H1 (cell line): ENCODE measurements at regions not wholly inside any gene's neighbourhood (a gene's known extent, or its start where the extent isn't known, plus 50 kb on each side); places are given as distances from the start of the nearest gene placed in this dataset.

Source experiments
- CTCF ChIA-PET: fragments of 300-600 bp; sonication (Branson Sonifier 250); formaldehyde crosslinking; loops from one replicate; lab custom pipeline; 2021; ENCODE audit not compliant: partially characterized antibody; lab: Charles Lee
- POLR2A ChIA-PET: fragments of 300-600 bp; sonication (Branson Sonifier 250); formaldehyde crosslinking; loops from one replicate; lab custom pipeline; 2021; ENCODE audit warnings: inconsistent platforms; ENCODE audit not compliant: partially characterized antibody; lab: Charles Lee
- DNase-seq, 2 experiments: peaks; one replicate each; pipeline versions ENCODE4 v3.0.0 to v3.0.0-alpha.2; 2010 to 2022; ENCODE audit warnings: low spot score in 2 of 2, low read depth in 1 of 2, mixed read lengths in 1 of 2
- FAIRE-seq: peaks from 2 replicates; lab custom pipeline; 2011; peaks lifted over from hg19 to GRCh38; lab: Jason Lieb, UNC
- H2AFZ ChIP-seq: 2 replicates; pipeline ENCODE4 v1.8.1; 2012; ENCODE audit warnings: low read length, inconsistent platforms
- H2AK5ac ChIP-seq: 2 replicates; pipeline ENCODE4 v1.6.1; 2013; ENCODE audit warnings: low read depth, low read length
- H2BK120ac ChIP-seq: replicated peaks from 2 replicates; pipeline ENCODE3; 2013; ENCODE audit warnings: low read depth, low read length, inconsistent platforms
- H2BK12ac ChIP-seq: 2 replicates; pipeline ENCODE4 v1.6.1; 2013; ENCODE audit warnings: low read depth, low read length
- H2BK15ac ChIP-seq: 2 replicates; pipeline ENCODE4 v1.6.1; 2013; ENCODE audit warnings: low read length
- H2BK20ac ChIP-seq: 2 replicates; pipeline ENCODE4 v1.6.1; 2013; ENCODE audit warnings: low read length
- H2BK5ac ChIP-seq: 2 replicates; pipeline ENCODE4 v1.6.1; 2013; ENCODE audit warnings: low read depth, low read length
- H3K14ac ChIP-seq: 2 replicates; pipeline ENCODE4 v1.6.1; 2013; ENCODE audit warnings: inconsistent platforms; ENCODE audit not compliant: insufficient read length
- H3K18ac ChIP-seq: 2 replicates; pipeline ENCODE4 v1.6.1; 2013; ENCODE audit warnings: low read length; ENCODE audit errors: extremely low read depth
- H3K23ac ChIP-seq: 2 replicates; pipeline ENCODE4 v1.6.1; 2013; ENCODE audit warnings: inconsistent platforms; ENCODE audit not compliant: insufficient read length
- H3K23me2 ChIP-seq: 2 replicates; pipeline ENCODE4 v1.6.1; 2013; ENCODE audit warnings: low read depth, low read length
- H3K27ac ChIP-seq: 2 replicates; pipeline ENCODE4 v1.6.1; 2011; ENCODE audit warnings: low read depth, low read length, inconsistent platforms
- H3K27me3 ChIP-seq, 4 experiments: replicated peaks in 1 of 4; 1 replicate in 1 of 4; 2 replicates in 3 of 4; pipeline versions ENCODE4 v1.6.1 to v1.8.1; 2011 to 2013; ENCODE audit warnings: low read length in 3 of 4, mild to moderate bottlenecking in 3 of 4, inconsistent platforms in 2 of 4, mixed read lengths in 2 of 4, moderate library complexity in 1 of 4; ENCODE audit not compliant: control insufficient read depth in 3 of 4, insufficient read depth in 3 of 4; ENCODE audit errors: extremely low read depth in 1 of 4
- H3K36me3 ChIP-seq, 4 experiments: 2 replicates each; pipeline versions ENCODE4 v1.6.1 to v1.8.1; 2011 to 2013; ENCODE audit warnings: mild to moderate bottlenecking in 4 of 4, low read length in 3 of 4, moderate library complexity in 2 of 4, control low read depth in 1 of 4, inconsistent platforms in 1 of 4; ENCODE audit not compliant: insufficient read depth in 4 of 4, control insufficient read depth in 2 of 4
- H3K4ac ChIP-seq: replicated peaks from 2 replicates; pipeline ENCODE3; 2013; ENCODE audit warnings: low read length, low read depth, mixed read lengths, inconsistent platforms; ENCODE audit not compliant: insufficient read length
- H3K4me1 ChIP-seq, 4 experiments: replicated peaks in 1 of 4; 1 replicate in 1 of 4; 2 replicates in 3 of 4; pipeline versions ENCODE4 v1.6.1 to v1.8.1; 2011 to 2013; ENCODE audit warnings: low read length in 3 of 4, inconsistent platforms in 2 of 4, mixed read lengths in 1 of 4; ENCODE audit not compliant: insufficient read depth in 4 of 4, control insufficient read depth in 3 of 4
- H3K4me2 ChIP-seq, 2 experiments: 2 replicates each; pipeline versions ENCODE4 v1.6.1 to v1.8.1; 2011 to 2013; ENCODE audit warnings: low read depth in 2 of 2, low read length in 2 of 2, control low read depth in 1 of 2, inconsistent platforms in 1 of 2, mild to moderate bottlenecking in 1 of 2; ENCODE audit not compliant: insufficient read depth in 1 of 2
- H3K4me3 ChIP-seq, 4 experiments: fragments of 200-600, 300-600 bp in 1 of 4; sonication (generic), shearing (Covaris generic), sonication (Bioruptor Twin) in 1 of 4; 2 replicates each; pipeline versions ENCODE4 v1.5.1 to v1.8.1; 2011 to 2016; ENCODE audit warnings: low read length in 4 of 4, low read depth in 3 of 4, control low read depth in 2 of 4, inconsistent platforms in 2 of 4, mild to moderate bottlenecking in 2 of 4, mixed read lengths in 1 of 4, moderate library complexity in 1 of 4; ENCODE audit not compliant: insufficient read depth in 2 of 4; ENCODE audit errors: extremely low read depth in 1 of 4
- H3K56ac ChIP-seq: replicated peaks from 2 replicates; pipeline ENCODE3; 2013; ENCODE audit warnings: low read depth, mild to moderate bottlenecking, mixed read lengths, low read length, inconsistent platforms; ENCODE audit not compliant: insufficient read length
- H3K79me1 ChIP-seq: 2 replicates; pipeline ENCODE4 v1.6.1; 2013; ENCODE audit warnings: low read depth, low read length, control low read depth
- H3K79me2 ChIP-seq, 2 experiments: 2 replicates each; pipeline versions ENCODE4 v1.6.1 to v1.8.1; 2012 to 2013; ENCODE audit warnings: low read length in 2 of 2, mild to moderate bottlenecking in 2 of 2, inconsistent platforms in 1 of 2; ENCODE audit not compliant: insufficient read depth in 2 of 2, control insufficient read depth in 1 of 2
- H3K9ac ChIP-seq, 4 experiments: replicated peaks in 1 of 4; 1 replicate in 1 of 4; 2 replicates in 3 of 4; pipeline versions ENCODE4 v1.6.1 to v1.8.1; 2011 to 2013; ENCODE audit warnings: low read depth in 3 of 4, low read length in 3 of 4, control low read depth in 2 of 4, mild to moderate bottlenecking in 2 of 4, moderate library complexity in 2 of 4, inconsistent platforms in 1 of 4; ENCODE audit errors: extremely low read depth in 1 of 4
- H3K9me3 ChIP-seq, 2 experiments: 2 replicates each; pipeline versions ENCODE4 v1.6.1 to v1.8.1; 2012 to 2013; ENCODE audit warnings: mild to moderate bottlenecking in 2 of 2, moderate library complexity in 2 of 2, control low read depth in 1 of 2, inconsistent platforms in 1 of 2, low read depth in 1 of 2, low read length in 1 of 2, mixed read lengths in 1 of 2; ENCODE audit not compliant: insufficient read depth in 2 of 2
- H4K20me1 ChIP-seq, 2 experiments: replicated peaks in 1 of 2; 2 replicates each; pipeline versions ENCODE3 to v1.8.1; 2011 to 2013; ENCODE audit warnings: inconsistent platforms in 2 of 2, low read length in 2 of 2, mild to moderate bottlenecking in 1 of 2; ENCODE audit not compliant: insufficient read depth in 2 of 2, control insufficient read depth in 1 of 2
- H4K5ac ChIP-seq: 2 replicates; pipeline ENCODE4 v1.6.1; 2013; ENCODE audit warnings: low read length, low read depth, mixed read lengths, inconsistent platforms; ENCODE audit not compliant: insufficient read length
- H4K8ac ChIP-seq: 2 replicates; pipeline ENCODE4 v1.8.0; 2013; ENCODE audit warnings: mild to moderate bottlenecking, moderate library complexity, low read length, inconsistent platforms; ENCODE audit not compliant: insufficient read depth; ENCODE audit errors: extremely low read depth
- H4K91ac ChIP-seq: replicated peaks from 2 replicates; pipeline ENCODE3; 2013; ENCODE audit warnings: low read length, mixed read lengths, inconsistent platforms; ENCODE audit not compliant: insufficient read length
- MAFK ChIP-seq: IDR thresholded peaks from 2 replicates; pipeline ENCODE4 v1.6.1; 2012; ENCODE audit warnings: low read depth, mild to moderate bottlenecking, improper control_type of control experiment, low read length

DNA sequence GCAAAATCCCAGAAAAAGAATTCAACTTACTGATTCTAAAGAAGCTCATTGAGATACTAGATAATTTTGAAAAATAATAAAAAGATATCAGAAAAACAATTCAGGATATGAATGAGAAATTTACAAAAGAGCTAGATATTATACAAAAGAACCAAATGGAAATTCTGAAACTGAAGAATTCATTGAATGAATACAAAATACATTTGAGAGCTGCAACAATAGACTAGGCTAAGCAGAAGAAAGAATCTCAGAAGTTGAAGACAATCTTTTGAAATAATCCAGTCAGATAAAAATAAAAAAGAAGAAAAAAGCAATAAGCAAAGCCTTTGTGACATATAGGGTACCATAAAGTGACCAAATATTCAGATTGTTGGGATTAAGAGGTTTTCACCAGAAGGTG lies 206.0 kb downstream of the CD109 start:
- H3K14ac ChIP-seq, result no peak overlapping the region
- H3K79me2 ChIP-seq, result no peaks in the 10 kb centered on the region
- no peak overlapping the region for H2BK5ac ChIP-seq
- H4K20me1 ChIP-seq, result no peaks in the 10 kb centered on the region
- DNase-seq, result no peak
- no peak overlapping the region for H2BK12ac ChIP-seq
- H2AK5ac ChIP-seq, result no peak overlapping the region
- ChIA-PET POLR2A (no interaction called here), CTCF (no interaction called here)
- no peak overlapping the region for H3K18ac ChIP-seq
- no peaks in the 10 kb centered on the region for H3K23me2 ChIP-seq
- no peak overlapping the region for H3K4ac ChIP-seq
- H3K27ac ChIP-seq, result no peak overlapping the region
- H3K9me3 ChIP-seq, result peaks cover 3 to 8% of the 10 kb centered on the region in 2 experiments; a peak in 3 of 4 replicates
- H3K9ac ChIP-seq, result no peak overlapping the region
- no peak overlapping the region for H2BK15ac ChIP-seq
- no peaks in the 10 kb centered on the region for H3K4me1 ChIP-seq
- H3K56ac ChIP-seq, result no peak overlapping the region
- FAIRE-seq, result no peak
- no peak for TF ChIP-seq MAFK
- TF ChIP-seq, all 59 proteins: peak for 0
- Histone ChIP-seq H3K79me1 (no peaks in the 10 kb centered on the region), H3K4me2 (no peak overlapping the region), H2BK120ac (no peak overlapping the region), H4K8ac (no peak overlapping the region), H3K27me3 (no peaks in the 10 kb centered on the region), H4K5ac (no peak overlapping the region), H2BK20ac (no peak overlapping the region), H3K23ac (no peak overlapping the region), H4K91ac (no peak overlapping the region), H3K36me3 (0 out of 8 replicates have a peak, but pooled peaks cover 0 to 2% (median 0%) of the 10 kb centered on the region in 4 experiments), H3K4me3 (no peak overlapping the region), H2AFZ (no peak overlapping the region)
